SJSA1 (cell line): ENCODE measurements at regions not wholly inside any gene's neighbourhood (a gene's known extent, or its start where the extent isn't known, plus 50 kb on each side); places are given as distances from the start of the nearest gene placed in this dataset.

Experiments used
- DNase-seq, 2 experiments: peaks; one replicate each; pipeline ENCODE4 v3.0.0-alpha.2; 2015 to 2020; ENCODE audit warnings: low spot score in 2 of 2, low read depth in 1 of 2
- H3K27ac ChIP-seq: fragments of 250-450 bp; sonication (Bioruptor Pico); 2 replicates; pipeline ENCODE4 v1.5.1; 2020; ENCODE audit warnings: mild to moderate bottlenecking, moderate library complexity
- H3K27me3 ChIP-seq: fragments of 250-450 bp; sonication (Bioruptor Pico); replicated peaks from 2 replicates; pipeline ENCODE4 v1.5.1; 2020; ENCODE audit warnings: mild to moderate bottlenecking, moderate library complexity
- H3K36me3 ChIP-seq: fragments of 250-450 bp; sonication (Bioruptor Pico); 2 replicates; pipeline ENCODE4 v1.5.1; 2020; ENCODE audit warnings: mild to moderate bottlenecking
- H3K4me1 ChIP-seq: fragments of 250-450 bp; sonication (Bioruptor Pico); replicated peaks from 2 replicates; pipeline ENCODE4 v1.6.1; 2021; ENCODE audit warnings: mild to moderate bottlenecking
- H3K4me3 ChIP-seq: fragments of 250-450 bp; sonication (Bioruptor Pico); 2 replicates; pipeline ENCODE4 v1.5.1; 2020; ENCODE audit warnings: mild to moderate bottlenecking
- H3K9me3 ChIP-seq: fragments of 250-450 bp; sonication (Bioruptor Pico); replicated peaks from 2 replicates; pipeline ENCODE4 v1.5.1; 2020; ENCODE audit warnings: mild to moderate bottlenecking

DNA sequence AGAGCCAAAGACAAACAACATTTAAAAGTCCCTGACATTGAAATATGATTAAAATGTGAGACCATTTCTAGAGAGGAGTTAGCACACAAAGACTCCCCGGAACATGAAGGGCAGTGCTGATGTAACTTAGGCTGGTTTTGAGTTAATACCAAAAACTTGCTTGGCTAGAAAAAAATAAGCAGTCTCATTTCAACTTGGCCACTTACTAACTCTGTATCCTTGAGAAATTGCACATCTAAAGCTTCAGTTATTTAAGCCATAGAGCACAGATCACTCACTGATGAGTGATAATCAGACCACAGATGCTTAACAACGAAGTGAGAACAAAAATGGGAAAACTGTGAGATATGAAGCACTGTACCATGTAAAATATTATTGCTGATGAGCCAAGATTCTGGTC, 65.9 kb upstream of the MAOA start:
- H3K27me3 ChIP-seq: no peaks in the 10 kb centered on the region
- no peak overlapping the region for H3K4me3 ChIP-seq
- H3K36me3 ChIP-seq: no peaks in the 10 kb centered on the region
- no peak overlapping the region for H3K27ac ChIP-seq
- no peak for DNase-seq
- H3K9me3 ChIP-seq: no peaks in the 10 kb centered on the region
- no peaks in the 10 kb centered on the region for H3K4me1 ChIP-seq

DNA sequence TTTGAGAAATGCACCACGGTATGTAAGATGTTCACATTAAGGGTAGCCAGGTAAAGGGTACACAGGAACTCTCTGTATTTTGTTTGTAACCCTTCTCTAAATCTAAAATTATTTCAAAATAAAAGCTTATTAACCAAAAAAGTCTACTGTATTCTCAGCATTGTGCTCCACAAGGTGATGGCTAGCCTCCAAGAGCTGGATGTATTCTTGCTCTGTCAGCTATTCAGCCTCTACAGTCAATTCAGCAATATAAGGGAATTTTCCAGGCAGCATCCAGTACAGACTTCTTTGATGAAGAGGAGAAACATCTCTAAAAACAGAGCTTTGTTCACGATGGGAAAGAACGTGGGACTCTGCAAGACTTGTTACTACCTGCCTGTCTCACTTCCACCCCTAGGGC, 63.5 kb upstream of the MAOA start:
- no peak for DNase-seq
- no peak overlapping the region for H3K4me3 ChIP-seq

DNA sequence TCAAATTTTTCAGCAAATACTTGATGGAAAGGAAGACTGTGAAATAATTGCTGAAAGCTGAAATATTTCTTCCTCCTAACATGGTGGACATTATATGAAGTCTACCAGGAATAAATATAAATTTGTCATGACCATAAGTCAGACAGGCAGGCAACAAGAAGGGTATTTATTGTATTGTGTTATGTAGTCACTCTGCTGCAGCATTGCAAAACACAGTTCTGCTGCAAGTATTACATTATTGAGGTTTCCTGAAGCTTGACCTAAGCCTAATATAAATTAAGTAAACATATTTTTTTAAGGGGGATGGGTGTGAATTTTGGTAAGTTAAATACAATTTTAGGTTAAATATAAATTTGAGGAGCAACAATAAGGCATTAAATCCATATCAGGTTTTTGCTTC, 60.2 kb upstream of the MAOA start:
- Histone ChIP-seq H3K36me3 (no peaks in the 10 kb centered on the region), H3K27me3 (no peaks in the 10 kb centered on the region), H3K27ac (no peak overlapping the region), H3K4me1 (no peaks in the 10 kb centered on the region), H3K9me3 (no peaks in the 10 kb centered on the region), H3K4me3 (no peak overlapping the region)
- no peak for DNase-seq

More for the DNA sequence above, 63.5 kb upstream of the MAOA start:
- Histone ChIP-seq H3K27me3 (no peaks in the 10 kb centered on the region), H3K27ac (no peak overlapping the region), H3K9me3 (no peaks in the 10 kb centered on the region), H3K4me1 (no peaks in the 10 kb centered on the region), H3K36me3 (no peaks in the 10 kb centered on the region)

DNA sequence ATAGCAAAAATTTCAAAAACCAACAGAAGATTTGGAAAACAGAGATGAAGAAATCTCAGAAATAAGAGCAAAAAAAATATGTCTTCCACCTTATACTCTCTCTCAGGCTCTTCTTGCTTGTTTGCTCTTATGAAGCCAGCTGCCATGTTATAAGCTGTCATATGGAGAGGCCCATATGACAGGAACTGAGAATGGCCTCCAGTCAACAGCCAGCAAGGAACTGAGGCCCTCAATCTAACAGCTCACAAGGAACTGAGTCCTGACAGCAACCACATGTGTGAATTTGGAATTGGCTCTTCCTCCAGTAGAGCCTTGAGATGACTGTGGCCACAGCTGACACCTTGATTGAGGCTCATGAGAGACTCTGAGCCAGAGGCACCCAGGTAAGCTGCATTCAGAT, 51.3 kb upstream of the MAOA start:
- no peaks in the 10 kb centered on the region for H3K27me3 ChIP-seq
- DNase-seq: no peak
- no peaks in the 10 kb centered on the region for H3K4me1 ChIP-seq
- H3K4me3 ChIP-seq: no peak overlapping the region
- H3K27ac ChIP-seq: no peak overlapping the region
- H3K36me3 ChIP-seq: no peaks in the 10 kb centered on the region
- H3K9me3 ChIP-seq: no peaks in the 10 kb centered on the region

- Histone ChIP-seq H3K9me3 (no peaks in the 10 kb centered on the region), H3K27me3 (no peaks in the 10 kb centered on the region), H3K27ac (no peak overlapping the region), H3K4me1 (no peaks in the 10 kb centered on the region), H3K4me3 (no peak overlapping the region), H3K36me3 (no peaks in the 10 kb centered on the region)
- DNase-seq: no peak
Measured at GRCh38 chrX:43605351-43605750, 50.7 kb upstream of the MAOA start.
